Stimulated activated CD4-positive, alpha-beta T cell treated with anti-CD3 and anti-CD28 coated beads, Interleukin-1b, Interleukin-23, amount 100 ng/mL, for 4 hours (primary cell): ENCODE measurements at regions not wholly inside any gene's neighbourhood (a gene's known extent, or its start where the extent isn't known, plus 50 kb on each side); places are given as distances from the start of the nearest gene placed in this dataset.

Source experiments
- DNase-seq, 2 donors: peaks; one replicate each; pipeline ENCODE4 v3.0.0-alpha.2; 2020; ENCODE audit warnings: low read depth in 2 of 2

- no peak for DNase-seq
These were observed 593.8 kb downstream of the MATN1 start for GRCh38 chr1:30129421-30130055.

GRCh38 chr1:30129001-30129408 is 594.4 kb downstream of the MATN1 start:
- DNase-seq = no peak

GRCh38 chr1:30126848-30127247 is 596.5 kb downstream of the MATN1 start:
- DNase-seq = no peak

- DNase-seq = no peak
These were observed 597.6 kb downstream of the MATN1 start for GRCh38 chr1:30125821-30126170.

- DNase-seq = no peak
These were observed 598.2 kb downstream of the MATN1 start for GRCh38 chr1:30125021-30125820.

GRCh38 chr1:30123896-30124295 is 599.5 kb downstream of the MATN1 start:
- DNase-seq = no peak

GRCh38 chr1:30123036-30123435 is 600.3 kb downstream of the MATN1 start:
- no peak for DNase-seq

GRCh38 chr1:30120245-30121000 is 603.0 kb downstream of the MATN1 start:
- DNase-seq = no peak

- no peak for DNase-seq
These were observed 605.7 kb downstream of the MATN1 start for GRCh38 chr1:30117685-30118084.

- no peak for DNase-seq
These were observed 612.0 kb downstream of the MATN1 start for GRCh38 chr1:30111431-30111830.

- no peak for DNase-seq
These were observed 612.5 kb downstream of the MATN1 start for GRCh38 chr1:30110846-30111245.

- DNase-seq = no peak
These were observed 613.5 kb downstream of the MATN1 start for GRCh38 chr1:30109853-30110252.

GRCh38 chr1:30108186-30108585 is 615.2 kb downstream of the MATN1 start:
- no peak for DNase-seq

- DNase-seq = no peak
These were observed 617.3 kb downstream of the MATN1 start for GRCh38 chr1:30106125-30106524.

- DNase-seq = no peak
These were observed 618.8 kb downstream of the MATN1 start for GRCh38 chr1:30104551-30104950.

GRCh38 chr1:30103708-30104411 is 619.5 kb downstream of the MATN1 start:
- DNase-seq = no peak

- no peak for DNase-seq
These were observed 620.8 kb downstream of the MATN1 start for GRCh38 chr1:30102605-30103004.

- no peak for DNase-seq
These were observed 621.7 kb downstream of the MATN1 start for GRCh38 chr1:30101487-30102227.

- DNase-seq = no peak
These were observed 622.4 kb downstream of the MATN1 start for GRCh38 chr1:30101016-30101415.

GRCh38 chr1:30100524-30100862 is 622.9 kb downstream of the MATN1 start:
- DNase-seq = no peak
